Suprapubic skin (tissue), 4 donors: ENCODE measurements at regions not wholly inside any gene's neighbourhood (a gene's known extent, or its start where the extent isn't known, plus 50 kb on each side); places are given as distances from the start of the nearest gene placed in this dataset.

Experiments used
- POLR2A ChIP-seq, 2 donors: fragments of 450-650 bp; IDR thresholded peaks; one replicate each; pipeline ENCODE4 v1.6.1; 2017; ENCODE audit warnings: antibody characterized with exemption in 2 of 2, mild to moderate bottlenecking in 2 of 2, moderate library complexity in 2 of 2
- POLR2AphosphoS5 ChIP-seq, 3 donors: sonication (generic); formaldehyde crosslinking; IDR thresholded peaks; one replicate each; pipeline ENCODE4 v1.6.1; 2017; ENCODE audit warnings: antibody characterized with exemption in 3 of 3
- TF ChIP-seq, protein P1 (sequence below), 2 donors: fragments of 200-600 bp in 1 of 2; fragments of 450-650 bp in 1 of 2; sonication (generic) in 1 of 2; IDR thresholded peaks; one replicate each; pipeline ENCODE4 v1.5.1; 2016 to 2019; ENCODE audit warnings: antibody characterized with exemption in 2 of 2, mild to moderate bottlenecking in 1 of 2, moderate library complexity in 1 of 2

DNA sequence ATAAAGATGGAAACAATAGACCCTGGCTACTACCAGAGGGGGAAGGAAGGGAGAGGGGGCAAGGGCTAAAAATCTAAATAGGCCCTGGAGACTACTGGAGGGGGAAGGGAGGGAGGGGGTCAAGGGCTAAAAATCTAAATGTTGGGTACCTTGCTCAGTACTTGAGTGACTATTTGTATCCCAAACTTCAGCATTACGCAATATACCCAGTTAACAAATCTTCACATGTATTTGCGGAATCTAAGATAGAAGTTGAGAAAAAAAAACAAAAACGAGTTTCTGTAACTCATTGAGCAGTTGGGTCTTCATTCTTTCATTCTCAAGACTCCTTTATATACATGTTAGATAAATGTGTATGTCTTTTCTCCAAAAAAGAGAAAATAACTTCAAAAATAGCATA lies 537.4 kb downstream of the TAF11L14 start:
- TF ChIP-seq POLR2A (IDR thresholded peaks at IDR 0.05), result no peak
- TF ChIP-seq POLR2AphosphoS5 (IDR thresholded peaks at IDR 0.05), result no peak
- TF ChIP-seq, protein P1, sequence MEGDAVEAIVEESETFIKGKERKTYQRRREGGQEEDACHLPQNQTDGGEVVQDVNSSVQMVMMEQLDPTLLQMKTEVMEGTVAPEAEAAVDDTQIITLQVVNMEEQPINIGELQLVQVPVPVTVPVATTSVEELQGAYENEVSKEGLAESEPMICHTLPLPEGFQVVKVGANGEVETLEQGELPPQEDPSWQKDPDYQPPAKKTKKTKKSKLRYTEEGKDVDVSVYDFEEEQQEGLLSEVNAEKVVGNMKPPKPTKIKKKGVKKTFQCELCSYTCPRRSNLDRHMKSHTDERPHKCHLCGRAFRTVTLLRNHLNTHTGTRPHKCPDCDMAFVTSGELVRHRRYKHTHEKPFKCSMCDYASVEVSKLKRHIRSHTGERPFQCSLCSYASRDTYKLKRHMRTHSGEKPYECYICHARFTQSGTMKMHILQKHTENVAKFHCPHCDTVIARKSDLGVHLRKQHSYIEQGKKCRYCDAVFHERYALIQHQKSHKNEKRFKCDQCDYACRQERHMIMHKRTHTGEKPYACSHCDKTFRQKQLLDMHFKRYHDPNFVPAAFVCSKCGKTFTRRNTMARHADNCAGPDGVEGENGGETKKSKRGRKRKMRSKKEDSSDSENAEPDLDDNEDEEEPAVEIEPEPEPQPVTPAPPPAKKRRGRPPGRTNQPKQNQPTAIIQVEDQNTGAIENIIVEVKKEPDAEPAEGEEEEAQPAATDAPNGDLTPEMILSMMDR (IDR thresholded peaks at IDR 0.05), result no peak
